ENCODE measurements at regions not wholly inside any gene's neighbourhood (a gene's known extent, or its start where the extent isn't known, plus 50 kb on each side); places are given as distances from the start of the nearest gene placed in this dataset.

DNA sequence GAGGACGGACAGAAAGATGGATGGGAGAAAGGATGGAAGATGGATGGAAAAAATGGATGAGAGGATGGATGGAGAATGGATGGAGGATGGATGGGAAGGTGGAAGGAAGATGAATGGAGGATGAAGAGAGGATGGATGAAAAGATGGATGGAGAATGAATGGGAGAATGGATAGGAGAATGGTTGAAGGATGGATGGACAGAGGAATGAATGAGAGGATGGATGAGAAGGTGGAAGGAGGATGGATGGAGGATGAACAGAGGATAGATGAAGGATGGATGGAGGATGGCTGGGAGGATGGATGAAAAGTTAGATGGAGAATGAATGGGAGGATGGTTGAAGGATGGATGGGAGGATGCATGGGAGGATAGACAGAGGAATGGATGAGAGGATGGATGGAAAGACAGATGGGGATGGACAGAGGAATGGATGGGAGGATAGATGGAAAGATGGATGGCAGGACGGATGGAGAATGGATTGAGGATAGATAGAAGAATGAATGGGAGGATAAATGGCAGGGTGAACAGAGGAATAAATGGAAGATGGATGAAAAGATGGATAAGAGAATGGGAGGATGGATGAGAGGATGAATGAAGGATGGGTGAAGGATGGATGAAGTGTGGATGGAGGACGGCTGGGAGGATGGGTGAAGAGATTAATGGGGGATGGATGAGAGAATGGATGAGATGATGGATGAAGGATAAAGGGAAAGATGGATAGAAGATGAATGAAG, 217.7 kb upstream of the IER5L start:
- DNase-seq: no peak

DNA sequence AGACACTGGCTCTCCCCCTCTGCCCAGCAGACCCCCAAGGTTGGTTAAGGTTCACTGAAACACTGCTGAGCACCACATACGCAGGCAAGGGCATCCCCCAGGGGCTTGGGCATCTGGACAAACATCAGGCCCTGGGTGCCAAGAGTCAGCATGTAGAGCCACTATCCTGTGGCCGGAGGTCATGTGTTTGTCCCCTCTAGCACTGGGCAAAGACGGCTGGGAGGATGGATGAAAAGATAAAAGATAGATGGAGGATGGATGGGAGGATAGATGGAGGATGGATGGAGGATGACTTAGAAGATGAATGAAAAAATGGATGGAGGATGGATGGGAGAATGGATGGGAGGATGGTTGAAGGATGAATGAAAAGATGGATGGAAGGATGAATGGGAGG, 216.8 kb upstream of the IER5L start:
- DNase-seq: no peak

DNA sequence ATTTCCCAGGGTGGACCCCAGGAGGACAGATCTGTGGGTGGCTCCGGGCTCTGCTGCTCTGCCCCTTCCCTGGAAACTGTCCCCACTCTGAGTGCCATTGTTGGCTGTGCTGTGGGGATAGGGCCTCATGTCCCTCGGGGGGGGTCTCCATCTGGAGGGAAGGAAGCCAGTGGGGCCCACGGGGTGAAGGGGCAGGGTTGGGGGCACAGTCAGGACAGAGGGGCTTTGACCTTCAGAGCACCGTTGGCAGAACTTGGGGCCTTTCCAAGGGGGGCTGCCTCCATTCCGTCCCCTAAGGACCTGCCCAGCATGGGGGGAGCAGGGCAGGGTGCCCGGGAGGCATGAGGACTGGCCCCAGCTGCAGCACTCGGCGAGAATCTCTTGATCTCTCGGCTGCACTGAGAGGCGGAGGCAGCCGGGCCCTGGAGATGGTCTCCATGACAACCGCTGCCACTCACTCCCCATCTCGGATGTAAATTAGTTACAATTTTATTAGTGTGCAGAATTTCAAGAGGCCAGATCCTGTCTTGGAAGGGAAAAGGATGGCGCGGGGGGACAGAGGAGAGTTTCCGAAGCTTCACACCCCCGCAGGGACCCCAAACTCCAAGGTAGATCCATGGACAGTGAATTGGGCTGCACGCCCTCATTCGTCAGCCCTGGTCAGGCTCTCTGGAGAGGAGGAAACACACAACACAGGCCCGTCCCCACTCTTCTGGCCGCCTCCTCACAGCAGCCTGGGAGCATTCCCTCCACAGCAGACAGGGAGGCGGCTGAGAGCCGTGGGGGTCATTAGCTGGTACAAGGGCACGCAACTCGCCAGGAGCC, 216.2 kb upstream of the IER5L start:
- no peak for DNase-seq

DNA sequence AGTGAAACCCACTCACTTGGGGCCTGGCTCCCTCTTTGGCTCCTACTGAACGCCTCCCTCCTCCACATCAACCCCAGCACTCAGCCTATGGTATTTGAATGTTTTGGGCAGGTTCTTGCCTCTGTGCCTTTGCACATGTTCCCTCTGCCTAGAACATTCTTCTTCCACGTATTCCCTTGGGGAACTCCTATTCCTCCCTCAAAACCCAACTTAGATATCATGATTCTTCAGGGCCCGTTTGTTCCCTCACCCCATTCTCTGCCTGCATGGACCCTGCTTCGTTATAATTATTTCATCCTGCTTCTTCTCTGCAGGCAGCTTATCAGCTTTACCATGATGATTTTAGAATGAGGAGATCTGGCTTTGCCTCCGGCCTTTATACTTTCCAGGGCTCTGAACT, 215.0 kb upstream of the IER5L start:
- no peak for DNase-seq

DNA sequence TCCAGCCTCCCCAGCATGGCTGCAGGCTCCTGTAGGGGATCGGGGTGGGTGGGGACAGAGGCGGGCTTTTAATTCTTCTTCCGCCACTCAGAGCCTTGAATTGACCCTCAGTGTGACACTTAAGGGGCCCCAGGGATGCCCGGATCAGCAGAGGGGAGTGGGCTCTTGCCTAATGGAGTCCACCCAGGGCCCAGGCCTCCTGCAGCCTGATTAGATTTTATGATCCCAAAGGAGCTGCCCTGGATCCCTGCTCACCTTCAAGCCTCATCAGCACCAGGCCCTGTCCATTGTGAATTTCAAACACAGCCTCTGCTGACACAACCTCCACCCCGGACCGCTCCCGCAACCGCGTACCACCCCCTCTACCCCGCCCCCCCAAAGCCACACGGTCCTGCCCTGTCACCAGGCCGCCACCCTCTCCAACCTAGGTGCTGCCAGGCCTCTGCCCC, 214.1 kb upstream of the IER5L start:
- DNase-seq: no peak

DNA sequence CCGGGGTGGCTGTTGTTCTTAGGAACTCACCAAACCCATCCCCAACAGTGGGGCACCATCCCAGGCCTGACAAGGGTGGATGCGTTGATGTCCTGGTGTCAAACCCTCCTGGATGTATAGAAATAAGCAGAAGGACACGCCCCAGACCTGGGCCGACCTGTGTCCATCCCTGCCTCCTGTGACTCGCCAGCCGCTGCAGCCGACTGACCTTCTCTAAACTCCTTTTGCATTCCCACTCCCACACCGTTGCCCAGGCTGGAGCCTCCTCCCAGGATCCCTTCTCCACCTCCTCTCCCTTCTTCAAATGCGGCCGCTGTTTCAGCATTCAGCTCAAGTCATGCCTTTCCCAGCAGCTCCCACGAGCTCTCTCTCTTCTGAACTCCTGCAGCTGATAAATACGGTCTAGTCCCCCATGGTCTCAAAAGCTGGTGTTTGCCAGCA, 213.2 kb upstream of the IER5L start:
- DNase-seq: no peak

DNA sequence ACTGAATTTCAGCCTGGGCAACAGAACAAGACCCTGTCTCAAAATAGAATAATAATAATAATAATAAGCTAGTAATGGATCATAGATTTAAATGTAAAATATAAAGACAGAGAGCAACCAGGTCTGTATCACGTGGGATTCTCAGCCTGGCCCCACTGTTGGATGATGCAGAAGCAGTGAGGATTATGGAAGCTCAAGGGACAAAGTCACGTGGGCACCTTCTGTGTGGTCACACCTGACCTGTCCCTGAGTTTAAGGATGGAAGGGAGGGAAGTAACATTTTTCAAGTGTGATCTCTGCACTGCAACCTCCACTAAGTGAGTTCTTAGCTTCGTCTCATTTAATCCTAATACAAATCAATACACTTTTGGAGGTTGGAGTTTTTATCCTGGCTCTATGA, 212.5 kb upstream of the IER5L start:
- no peak for DNase-seq

DNA sequence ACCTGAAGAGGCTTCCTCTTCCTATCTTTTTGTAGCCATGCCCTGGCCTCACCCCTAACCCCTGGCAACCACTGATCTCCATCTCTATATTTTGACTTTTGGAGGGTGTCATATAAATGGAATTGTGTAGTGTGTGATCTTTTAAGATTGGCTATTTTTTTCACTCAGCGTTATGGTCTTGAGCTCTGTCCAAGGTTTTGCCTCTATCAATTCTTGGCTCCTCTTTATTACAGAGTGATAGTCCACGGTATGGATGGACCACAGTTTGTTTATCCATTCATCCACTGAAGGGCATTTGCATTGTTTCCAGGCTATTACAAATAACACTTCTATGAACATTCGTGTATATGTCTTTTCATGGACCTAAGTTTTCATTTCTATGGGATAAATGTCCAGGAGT, 209.8 kb upstream of the IER5L start:
- no peak for DNase-seq

DNA sequence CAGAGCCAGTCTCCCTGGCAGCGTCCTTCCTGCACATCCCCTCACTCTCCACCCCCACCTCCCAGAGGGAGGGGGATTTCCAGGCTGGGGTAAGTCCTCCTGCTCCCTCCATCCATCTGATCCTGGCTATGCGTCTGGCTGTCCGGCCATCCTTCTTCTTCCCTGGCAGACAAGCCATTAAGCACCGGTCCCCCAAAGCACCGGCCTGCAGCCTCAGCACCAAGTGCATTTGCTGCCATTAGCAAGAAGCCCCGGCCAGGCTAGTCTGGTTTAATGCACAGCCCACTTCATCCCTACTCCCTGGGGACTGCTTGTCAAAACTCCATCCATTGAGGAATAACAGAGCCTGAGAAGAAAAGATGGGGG, 208.7 kb upstream of the IER5L start:
- DNase-seq: no peak

DNA sequence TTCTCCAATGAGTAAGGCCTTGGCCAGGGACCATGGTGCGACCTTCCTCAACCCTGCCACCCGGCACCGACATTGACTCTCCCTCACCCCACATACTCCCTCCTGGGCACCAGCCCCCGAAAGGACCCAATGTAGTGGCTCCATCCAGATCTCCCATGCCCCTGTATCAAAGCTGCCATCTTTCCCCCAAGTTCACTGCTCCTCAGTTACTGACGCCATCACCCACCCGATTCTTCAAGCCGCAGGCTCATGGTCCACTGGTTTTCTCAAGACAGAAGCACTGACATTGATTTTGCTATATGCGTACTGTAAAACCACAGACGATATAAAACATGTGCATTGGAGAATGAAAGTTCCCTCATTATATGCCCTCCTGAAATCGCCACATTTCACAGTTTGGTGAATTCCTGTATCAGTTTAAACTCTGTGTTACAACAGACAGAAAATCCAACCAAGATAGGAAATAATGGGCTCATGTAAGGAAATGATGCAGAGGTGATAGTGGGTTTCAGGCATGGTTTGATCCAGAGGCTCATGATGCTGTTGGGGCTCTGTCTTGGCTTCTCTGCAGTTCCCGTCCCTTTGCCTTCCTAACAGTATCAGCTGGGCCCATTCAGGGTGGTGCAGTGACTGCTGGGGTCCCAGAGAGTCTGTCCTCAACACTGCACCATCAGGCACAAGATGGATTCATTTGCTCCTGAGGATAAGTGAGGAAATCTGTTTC, 207.3 kb upstream of the IER5L start:
- no peak for DNase-seq

DNA sequence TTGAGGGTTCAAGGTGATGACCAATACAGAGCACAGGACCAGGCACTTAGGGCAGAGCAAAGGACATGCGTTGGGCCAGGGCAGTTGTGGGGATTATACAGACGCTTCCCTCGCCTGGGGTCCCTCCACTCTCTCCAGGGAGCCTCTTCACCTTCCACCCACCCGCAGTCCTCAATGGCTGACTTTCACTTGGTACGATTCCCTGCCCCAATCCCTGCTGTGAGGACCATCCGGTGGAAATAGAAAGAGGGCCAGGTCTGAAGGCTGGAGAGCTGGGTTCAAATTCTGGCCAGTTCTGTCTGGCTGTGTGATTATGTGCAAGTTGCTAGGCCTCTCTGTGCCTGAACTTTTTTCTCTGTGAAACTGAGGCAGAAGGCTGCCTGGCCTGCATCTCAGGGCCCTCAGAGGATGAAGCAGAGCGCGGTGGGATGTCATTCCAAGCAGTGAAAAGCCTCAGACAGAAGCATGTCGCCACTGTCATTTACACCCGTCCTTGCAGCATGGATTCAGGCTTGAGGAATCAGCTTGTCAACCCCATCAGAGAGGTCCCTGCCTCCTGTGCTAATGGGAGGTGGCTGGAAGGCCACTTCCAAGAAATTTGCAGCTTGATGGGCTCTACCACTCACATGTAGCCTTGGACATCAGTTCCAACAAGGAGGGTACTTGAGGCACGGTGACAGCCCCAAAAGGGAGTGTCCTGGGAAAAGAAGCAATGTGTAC, 206.6 kb upstream of the IER5L start:
- DNase-seq: no peak

DNA sequence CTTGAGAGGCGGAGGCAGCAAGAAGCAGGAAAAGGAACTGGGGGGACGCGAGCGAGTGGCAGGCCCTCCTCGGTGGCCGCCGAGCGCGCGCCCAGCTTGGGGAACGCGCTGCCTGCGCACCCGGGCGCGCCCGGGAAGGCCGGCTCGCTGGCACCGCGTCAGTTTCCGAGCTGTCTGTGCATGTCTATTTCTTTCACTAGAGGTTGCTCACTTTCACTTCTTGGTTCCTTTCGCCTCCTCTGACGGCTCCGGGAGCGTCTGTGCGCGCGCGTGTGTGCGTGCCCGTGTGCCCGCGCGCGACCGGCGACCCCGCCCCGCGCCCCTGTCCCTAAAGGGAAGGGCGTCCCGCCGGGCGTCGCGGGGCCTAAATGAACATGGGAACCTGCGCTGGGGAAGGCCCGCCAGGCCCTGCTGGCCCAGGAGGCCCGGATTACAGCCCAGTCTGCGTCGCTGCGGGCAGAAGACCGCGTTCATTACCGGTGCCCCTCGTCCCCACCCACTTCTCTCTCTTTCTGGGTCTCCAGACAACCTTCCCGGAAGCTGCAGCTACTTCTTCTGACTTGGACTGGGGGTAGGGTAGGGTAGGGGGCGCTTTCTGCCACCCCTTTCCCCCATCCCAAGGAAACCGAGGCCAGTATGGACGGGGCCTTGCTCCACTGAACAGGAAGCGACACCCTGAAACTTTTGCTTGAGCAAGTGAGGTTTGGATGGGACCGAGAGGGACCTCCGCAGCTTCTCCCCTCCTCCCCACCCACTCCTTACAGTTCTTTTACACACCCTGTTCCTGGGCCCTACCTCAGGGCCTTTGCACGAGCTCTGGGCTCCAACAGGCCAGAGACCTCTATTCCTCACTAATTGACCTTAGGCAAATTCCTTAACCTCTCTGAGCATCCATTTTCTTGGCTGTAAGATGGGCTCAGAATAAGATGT, 205.8 kb upstream of the IER5L start:
- DNase-seq: no peak

DNA sequence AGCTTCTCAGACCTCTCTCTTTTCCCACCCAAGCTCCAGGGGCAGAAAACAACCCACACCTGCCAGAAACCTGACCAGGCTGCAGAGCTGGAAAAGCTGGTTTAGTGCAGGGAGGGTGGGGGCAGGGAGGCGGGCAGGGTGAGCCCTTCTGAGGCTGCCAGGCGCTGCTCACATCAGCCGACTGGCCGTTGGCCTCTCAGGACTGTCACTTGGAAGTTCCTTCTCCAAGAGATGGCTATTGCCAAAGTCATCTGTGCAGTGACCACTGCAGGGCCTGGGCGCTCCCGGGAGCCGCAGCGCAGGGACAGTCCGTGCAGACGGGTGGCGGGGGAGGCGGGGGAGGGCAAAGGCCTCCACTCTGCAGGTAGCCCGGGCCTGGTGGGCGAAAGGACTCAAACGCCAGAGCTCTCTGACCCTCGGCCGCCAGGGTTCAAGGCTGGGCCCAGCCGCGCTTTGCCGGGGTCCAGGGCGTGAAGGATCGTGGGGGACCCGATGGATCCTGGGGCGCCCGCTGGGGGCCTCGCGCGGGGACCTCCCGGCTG, 205.0 kb upstream of the IER5L start:
- no peak for DNase-seq

DNA sequence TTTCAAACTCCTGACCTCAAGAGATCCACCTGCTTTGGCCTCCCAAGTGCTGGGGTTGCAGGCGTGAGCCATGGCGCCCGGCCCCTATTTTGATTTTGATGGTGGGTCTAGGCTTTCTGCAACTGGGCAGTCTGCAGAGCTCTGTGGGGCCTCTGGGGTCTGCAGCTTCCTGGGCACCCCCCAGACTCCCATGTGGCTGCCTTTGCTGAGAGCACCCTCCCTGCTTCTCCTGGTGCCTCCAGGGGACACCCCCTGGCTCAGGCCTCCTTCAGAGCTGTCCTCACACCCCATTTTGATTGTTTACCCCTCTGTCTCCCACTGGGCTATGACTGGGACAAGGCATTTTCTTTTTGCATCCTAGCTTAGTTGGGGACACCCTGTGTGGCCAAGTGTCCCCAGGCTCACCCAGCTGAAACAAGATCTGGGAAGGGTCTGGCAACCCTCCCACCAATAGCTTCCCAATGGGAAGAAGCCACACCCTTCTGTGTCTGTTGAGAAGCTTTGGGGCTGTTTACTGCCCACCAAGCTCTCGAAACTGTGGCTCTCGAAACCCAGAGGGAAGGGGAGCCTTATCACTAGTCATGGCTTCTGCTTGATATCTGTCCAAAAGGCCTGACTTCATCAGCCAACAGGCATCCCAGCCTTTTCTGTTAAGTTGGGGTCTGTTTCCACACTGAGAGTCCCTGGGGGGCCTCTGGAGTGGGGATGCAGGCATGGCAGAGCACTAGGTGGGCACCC, 204.4 kb upstream of the IER5L start:
- DNase-seq: no peak

DNA sequence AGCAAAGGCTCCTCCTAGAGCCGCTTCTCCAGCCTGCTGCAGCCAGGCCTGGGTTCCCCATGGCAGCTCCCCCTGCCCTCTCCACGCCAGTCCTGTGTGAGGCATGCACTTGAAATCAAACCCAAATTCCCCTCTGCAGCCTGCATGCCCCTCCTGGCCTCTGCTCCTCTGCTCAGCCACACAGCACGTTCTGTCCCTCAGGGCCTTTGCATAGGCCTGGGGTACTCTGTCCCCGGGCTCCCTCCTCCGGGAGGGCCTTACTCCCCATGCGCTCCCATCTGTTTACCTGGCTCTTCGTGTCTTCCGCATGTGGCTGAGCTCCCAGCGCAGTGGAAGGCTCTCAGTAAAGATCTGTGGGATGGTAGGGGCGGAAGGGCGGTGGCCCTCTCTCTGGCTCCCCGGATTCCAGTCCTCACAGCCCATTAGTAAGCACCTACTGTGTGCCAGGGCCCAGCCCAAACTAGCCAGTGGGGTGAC, 203.5 kb upstream of the IER5L start:
- DNase-seq: no peak

DNA sequence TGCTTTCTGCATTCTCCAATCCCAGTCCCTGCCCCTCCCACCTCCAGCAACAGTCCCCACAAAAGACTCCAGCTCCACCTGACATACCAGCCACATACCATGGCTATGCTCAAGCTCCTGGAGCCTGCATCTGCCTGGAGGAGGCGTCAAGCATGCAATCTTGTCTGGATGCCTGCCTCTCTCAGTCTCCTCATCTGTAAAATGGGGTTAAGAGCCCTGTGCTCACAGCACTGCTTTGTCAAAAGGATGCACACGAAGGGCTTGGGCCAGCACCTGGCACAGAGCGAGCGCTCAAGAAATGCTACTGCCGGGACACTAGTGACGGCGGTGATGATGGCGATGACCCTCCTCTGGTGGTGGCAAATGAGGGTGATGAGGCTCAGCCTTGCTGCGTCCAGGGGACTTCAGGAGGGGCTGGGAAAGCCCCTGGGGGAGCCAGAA, 202.9 kb upstream of the IER5L start:
- no peak for DNase-seq

DNA sequence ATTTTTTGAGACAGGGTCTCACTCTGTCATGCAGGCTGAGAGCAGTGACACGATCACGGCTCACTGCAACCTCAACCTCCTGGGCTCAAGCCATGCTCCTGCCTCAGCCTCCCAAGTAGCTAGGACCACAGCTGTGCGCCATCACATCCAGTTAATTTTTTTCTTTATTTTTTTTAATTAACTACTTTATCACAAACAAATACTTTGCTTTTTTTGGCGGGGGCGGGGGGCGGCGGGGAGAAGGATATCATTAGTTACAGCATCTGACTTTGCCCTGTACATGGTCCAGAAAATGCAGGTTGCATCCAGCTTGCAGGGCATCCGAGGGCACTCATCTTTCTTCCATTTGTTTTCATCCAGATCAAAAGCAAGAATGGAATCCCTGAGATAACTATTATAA, 201.8 kb upstream of the IER5L start:
- DNase-seq: no peak

DNA sequence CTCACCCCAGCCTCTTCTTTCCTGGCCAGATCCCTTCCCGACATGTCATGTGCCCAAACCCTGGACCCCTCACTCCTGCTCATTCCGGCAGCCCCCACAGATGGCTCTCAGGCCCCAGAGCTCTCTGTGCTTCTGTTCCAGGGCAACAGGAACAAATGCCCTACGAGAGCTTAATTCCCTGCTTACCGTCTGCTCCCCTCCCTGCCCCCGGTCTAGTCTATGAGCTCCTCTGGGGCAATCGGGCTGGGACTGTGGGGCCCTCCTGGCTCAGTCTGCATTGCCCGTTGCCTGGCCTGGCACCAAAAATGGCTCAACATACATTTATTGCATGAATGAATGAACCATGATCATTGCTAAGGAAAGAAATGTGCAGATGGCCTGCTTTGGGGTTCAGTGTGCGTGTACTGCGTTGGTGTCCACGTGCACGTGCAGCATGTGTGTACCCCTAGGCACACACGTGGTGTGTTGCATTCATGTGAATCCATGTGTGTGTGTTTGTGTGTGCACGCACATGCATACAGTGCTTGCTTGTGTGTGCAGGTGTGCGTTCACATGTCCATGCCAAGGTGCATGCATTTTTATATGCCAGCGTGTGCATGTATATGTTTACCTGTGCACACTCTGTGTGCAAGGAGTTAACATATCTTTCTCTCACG, 201.2 kb upstream of the IER5L start:
- no peak for DNase-seq

DNA sequence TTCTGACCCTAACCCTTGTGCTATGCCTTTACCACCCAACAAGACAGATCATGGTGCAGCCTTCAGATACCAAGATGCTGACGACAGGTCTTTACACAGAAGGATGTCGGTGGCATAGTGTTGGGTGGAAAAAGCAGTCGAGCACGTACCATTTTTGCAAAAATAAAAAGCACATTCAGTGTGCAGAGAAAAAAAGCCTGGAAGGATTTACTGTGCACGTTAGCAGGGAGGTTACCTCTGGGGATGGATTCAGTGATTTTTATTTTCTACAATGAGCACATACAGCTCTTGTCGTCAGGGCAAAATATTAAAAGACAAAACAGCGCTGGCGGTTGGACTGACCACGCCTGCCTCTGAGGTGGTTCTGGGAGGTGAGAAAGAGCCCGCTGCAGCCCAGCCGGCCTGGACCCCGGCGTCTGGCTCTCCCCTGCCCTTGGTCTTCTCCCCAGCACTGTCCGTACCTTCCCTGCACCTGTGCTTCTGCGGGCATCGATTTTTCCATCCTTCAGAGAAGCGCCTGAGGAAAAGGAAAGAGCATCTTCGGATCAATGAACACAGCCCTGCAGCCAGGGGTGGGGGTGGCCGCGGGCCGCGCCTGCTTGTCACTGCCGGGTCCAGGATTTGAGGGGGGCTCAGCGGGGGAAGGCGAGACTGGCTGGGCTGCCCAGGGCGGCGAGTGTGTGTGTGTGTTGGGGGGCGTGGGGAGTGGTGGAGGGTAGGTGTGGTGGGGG, 200.0 kb upstream of the IER5L start:
- DNase-seq: no peak
